SK-N-SH (cell line): ENCODE measurements at regions not wholly inside any gene's neighbourhood (a gene's known extent, or its start where the extent isn't known, plus 50 kb on each side); places are given as distances from the start of the nearest gene placed in this dataset.

Source experiments
- CTCF ChIA-PET: fragments of 300-600, 350-600 bp; formaldehyde crosslinking; extraction: SDS; loops from one replicate; lab custom pipeline; 2021; lab: Yijun Ruan, JAX
- POLR2A ChIA-PET: fragments of 350-600 bp; sonication (Branson Sonifier 250); formaldehyde crosslinking; extraction: SDS; loops from one replicate; lab custom pipeline; 2020; ENCODE audit warnings: antibody characterized with exemption, inconsistent platforms; lab: Yijun Ruan, JAX
- DNase-seq: peaks from one replicate; pipeline ENCODE4 v3.0.0; 2012
- H2AFZ ChIP-seq: fragments of 200-600 bp; sonication (generic); 2 replicates; pipeline ENCODE4 v1.8.1; 2016; ENCODE audit warnings: antibody characterized with exemption, mild to moderate bottlenecking, low read depth
- H3F3A ChIP-seq: fragments of 200-600 bp; sonication (generic); replicated peaks from 2 replicates; pipeline ENCODE3; 2016; ENCODE audit warnings: antibody characterized with exemption, mild to moderate bottlenecking; ENCODE audit not compliant: insufficient read depth
- H3K27ac ChIP-seq, 2 experiments: fragments of 200-500 bp in 1 of 2; fragments of 200-600 bp in 1 of 2; sonication (Bioruptor generic) in 1 of 2; sonication (generic), shearing (Covaris generic) in 1 of 2; 2 replicates each; pipeline versions ENCODE4 v1.5.1 to v1.6.1; 2014 to 2016; ENCODE audit warnings: low read depth in 2 of 2, inconsistent platforms in 1 of 2, low read length in 1 of 2, mild to moderate bottlenecking in 1 of 2, mixed read lengths in 1 of 2
- H3K27me3 ChIP-seq: fragments of 200-600 bp; sonication (generic), shearing (Covaris generic); 2 replicates; pipeline ENCODE4 v1.6.1; 2016; ENCODE audit warnings: mixed run types; ENCODE audit not compliant: insufficient read depth
- H3K36me3 ChIP-seq, 2 experiments: fragments of 200-500 bp in 1 of 2; fragments of 200-600 bp in 1 of 2; sonication (Bioruptor generic) in 1 of 2; sonication (generic) in 1 of 2; replicated peaks in 1 of 2; 2 replicates each; pipeline versions ENCODE3 to v1.5.1; 2014 to 2016; ENCODE audit warnings: low read length in 1 of 2, mild to moderate bottlenecking in 1 of 2; ENCODE audit not compliant: insufficient read depth in 2 of 2, control insufficient read depth in 1 of 2
- H3K4me1 ChIP-seq, 2 experiments: fragments of 200-500 bp in 1 of 2; fragments of 200-600 bp in 1 of 2; sonication (Bioruptor generic) in 1 of 2; sonication (generic), shearing (Covaris generic) in 1 of 2; 2 replicates each; pipeline versions ENCODE4 v1.5.1 to v1.6.1; 2014 to 2016; ENCODE audit warnings: low read depth in 1 of 2, low read length in 1 of 2, mixed run types in 1 of 2; ENCODE audit not compliant: insufficient read depth in 2 of 2, control insufficient read depth in 1 of 2
- H3K4me2 ChIP-seq: fragments of 200-600 bp; sonication (generic), shearing (Covaris generic); 2 replicates; pipeline ENCODE4 v1.6.1; 2017; ENCODE audit warnings: mixed run types
- H3K4me3 ChIP-seq, 2 experiments: fragments of 200-500 bp in 1 of 2; fragments of 200-600 bp in 1 of 2; sonication (Bioruptor generic) in 1 of 2; sonication (generic), shearing (Covaris generic) in 1 of 2; 2 replicates each; pipeline versions ENCODE4 v1.5.1 to v1.8.1; 2014 to 2016; ENCODE audit warnings: low read depth in 2 of 2, inconsistent platforms in 1 of 2, low read length in 1 of 2, mild to moderate bottlenecking in 1 of 2, mixed read lengths in 1 of 2, moderate library complexity in 1 of 2
- H3K79me2 ChIP-seq: fragments of 200-600 bp; sonication (generic); 2 replicates; pipeline ENCODE4 v1.8.1; 2017; ENCODE audit warnings: mild to moderate bottlenecking; ENCODE audit not compliant: insufficient read depth
- H3K9ac ChIP-seq: fragments of 200-600 bp; sonication (generic); 2 replicates; pipeline ENCODE4 v1.6.1; 2017; ENCODE audit warnings: mixed run types
- H3K9me2 ChIP-seq: fragments of 200-600 bp; sonication (generic); 2 replicates; pipeline ENCODE4 v1.6.1; 2017; ENCODE audit warnings: mixed run types
- H3K9me3 ChIP-seq: fragments of 200-600 bp; sonication (generic); 2 replicates; pipeline ENCODE4 v1.6.1; 2017; ENCODE audit warnings: mixed run types, mild to moderate bottlenecking, moderate library complexity
- H4K20me1 ChIP-seq: fragments of 200-600 bp; sonication (generic); 2 replicates; pipeline ENCODE4 v1.6.1; 2017; ENCODE audit warnings: mild to moderate bottlenecking, mixed run types; ENCODE audit not compliant: insufficient read depth
- EP300 ChIP-seq, 2 experiments: IDR thresholded peaks; 2 replicates each; pipeline versions ENCODE4 v1.4.0 to v1.6.1; 2012; ENCODE audit warnings: borderline replicate concordance in 1 of 2, low read depth in 1 of 2, low read length in 1 of 2
- EZH2phosphoT487 ChIP-seq: fragments of 200-600 bp; sonication (generic); IDR thresholded peaks from 2 replicates; pipeline ENCODE4 v1.6.1; 2017; ENCODE audit warnings: low read depth, mixed run types, mild to moderate bottlenecking, antibody characterized with exemption, moderate library complexity, borderline replicate concordance
- FOSL2 ChIP-seq: IDR thresholded peaks from 2 replicates; pipeline ENCODE4 v1.4.0; 2012; ENCODE audit warnings: low read depth, mild to moderate bottlenecking, moderate library complexity, borderline replicate concordance
- FOXJ3 ChIP-seq: sonication (generic); formaldehyde crosslinking; IDR thresholded peaks from 2 replicates; pipeline ENCODE4 v1.5.1; 2020; ENCODE audit warnings: mild to moderate bottlenecking, missing genetic modification reagents
- FOXM1 ChIP-seq: IDR thresholded peaks from 2 replicates; pipeline ENCODE4 v1.4.0; 2012; ENCODE audit warnings: low read depth, mild to moderate bottlenecking
- JUND ChIP-seq: IDR thresholded peaks from 2 replicates; pipeline ENCODE4 v1.4.0; 2012
- MXI1 ChIP-seq: IDR thresholded peaks from 2 replicates; pipeline ENCODE4 v1.6.1; 2012; ENCODE audit warnings: mild to moderate bottlenecking, low read depth, low read length, improper control_type of control experiment
- RFX5 ChIP-seq: IDR thresholded peaks from 2 replicates; pipeline ENCODE4 v1.6.1; 2012; ENCODE audit warnings: mild to moderate bottlenecking, improper control_type of control experiment, low read length
- RXRA ChIP-seq: IDR thresholded peaks from 2 replicates; pipeline ENCODE4 v1.4.0; 2012; ENCODE audit warnings: low read depth, mild to moderate bottlenecking, borderline replicate concordance
- SIN3A ChIP-seq: IDR thresholded peaks from 2 replicates; pipeline ENCODE4 v1.6.1; 2012; ENCODE audit warnings: low read depth, mild to moderate bottlenecking, low read length, moderate library complexity, borderline replicate concordance
- TAF1 ChIP-seq: IDR thresholded peaks from 2 replicates; pipeline ENCODE4 v1.6.1; 2012; ENCODE audit warnings: low read depth, mild to moderate bottlenecking, low read length, moderate library complexity, borderline replicate concordance
- TCF12 ChIP-seq: IDR thresholded peaks from 2 replicates; pipeline ENCODE4 v1.4.0; 2012
- TEAD4 ChIP-seq: IDR thresholded peaks from 2 replicates; pipeline ENCODE4 v1.4.0; 2012; ENCODE audit warnings: mild to moderate bottlenecking, borderline replicate concordance; ENCODE audit not compliant: insufficient read depth
- YY1 ChIP-seq: IDR thresholded peaks from 2 replicates; pipeline ENCODE4 v1.4.0; 2012; ENCODE audit warnings: low read depth, mild to moderate bottlenecking
- WGBS: methylation state at CpG from one replicate; pipeline ENCODE4 v1.1.6; 2017; ENCODE audit warnings: low lambda C conversion rate; 5-methylcytosine and 5-hydroxymethylcytosine counted together
- TF ChIP-seq, protein P1 (sequence below): IDR thresholded peaks from 2 replicates; pipeline ENCODE4; 2012
- TF ChIP-seq, protein P2 (sequence below): IDR thresholded peaks from 2 replicates; pipeline ENCODE4 v1.4.0; 2012; ENCODE audit warnings: low read depth, borderline replicate concordance
- TF ChIP-seq, protein P3 (sequence below): fragments of 150-350 bp; IDR thresholded peaks from 2 replicates; pipeline ENCODE4 v1.6.1; 2016; ENCODE audit warnings: mild to moderate bottlenecking, low read depth, low read length
- TF ChIP-seq, protein P4 (sequence below): IDR thresholded peaks from 2 replicates; pipeline ENCODE4 v1.4.0; 2012; ENCODE audit warnings: low read depth

DNA sequence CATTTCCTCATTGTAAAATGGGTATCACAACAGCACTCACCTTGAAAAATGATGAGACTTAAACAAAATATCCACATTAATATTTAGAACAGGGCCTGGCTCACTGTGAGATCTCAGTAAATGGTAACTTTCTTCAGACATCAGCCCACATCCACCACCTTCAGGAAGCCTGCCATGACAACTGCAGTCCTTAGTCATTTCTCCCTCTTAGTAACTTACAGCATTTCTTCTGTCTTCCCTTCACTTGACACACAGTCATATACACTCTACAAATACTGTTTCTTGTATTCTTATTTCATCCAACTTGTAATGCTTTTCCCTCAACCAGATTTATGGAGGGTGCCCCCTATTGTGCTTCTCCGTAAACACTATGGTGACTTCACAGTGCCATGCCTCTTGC is 263.0 kb downstream of the ZNF516 start:
- Histone ChIP-seq H2AFZ (no peak overlapping the region), H3F3A (no peaks in the 10 kb centered on the region), H3K4me1 (no peaks in the 10 kb centered on the region), H4K20me1 (no peaks in the 10 kb centered on the region), H3K27me3 (no peaks in the 10 kb centered on the region), H3K79me2 (no peaks in the 10 kb centered on the region), H3K9me3 (no peaks in the 10 kb centered on the region), H3K27ac (no peak overlapping the region), H3K36me3 (no peaks in the 10 kb centered on the region), H3K9ac (no peak overlapping the region), H3K4me2 (no peak overlapping the region), H3K9me2 (no peaks in the 10 kb centered on the region), H3K4me3 (no peak overlapping the region)
- ChIA-PET POLR2A (no interaction called here), CTCF (no interaction called here)
- DNase-seq = no peak
- TF ChIP-seq, protein P1, sequence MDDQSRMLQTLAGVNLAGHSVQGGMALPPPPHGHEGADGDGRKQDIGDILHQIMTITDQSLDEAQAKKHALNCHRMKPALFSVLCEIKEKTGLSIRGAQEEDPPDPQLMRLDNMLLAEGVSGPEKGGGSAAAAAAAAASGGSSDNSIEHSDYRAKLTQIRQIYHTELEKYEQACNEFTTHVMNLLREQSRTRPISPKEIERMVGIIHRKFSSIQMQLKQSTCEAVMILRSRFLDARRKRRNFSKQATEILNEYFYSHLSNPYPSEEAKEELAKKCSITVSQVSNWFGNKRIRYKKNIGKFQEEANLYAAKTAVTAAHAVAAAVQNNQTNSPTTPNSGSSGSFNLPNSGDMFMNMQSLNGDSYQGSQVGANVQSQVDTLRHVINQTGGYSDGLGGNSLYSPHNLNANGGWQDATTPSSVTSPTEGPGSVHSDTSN = no peak
- TF ChIP-seq TEAD4 (no peak), JUND (no peak), YY1 (no peak), MXI1 (no peak), SIN3A (no peak), RFX5 (no peak), TAF1 (no peak), RXRA (no peak), TCF12 (no peak), FOXJ3 (CRISPR knock-in tag) (no peak), EZH2phosphoT487 (no peak), EP300 (IDR thresholded peaks at IDR 0.05; ENCODE audit: borderline replicate concordance in 1 of 2, low read depth in 1 of 2, low read length in 1 of 2) (no peak), FOXM1 (no peak), FOSL2 (no peak)
- TF ChIP-seq, protein P2, sequence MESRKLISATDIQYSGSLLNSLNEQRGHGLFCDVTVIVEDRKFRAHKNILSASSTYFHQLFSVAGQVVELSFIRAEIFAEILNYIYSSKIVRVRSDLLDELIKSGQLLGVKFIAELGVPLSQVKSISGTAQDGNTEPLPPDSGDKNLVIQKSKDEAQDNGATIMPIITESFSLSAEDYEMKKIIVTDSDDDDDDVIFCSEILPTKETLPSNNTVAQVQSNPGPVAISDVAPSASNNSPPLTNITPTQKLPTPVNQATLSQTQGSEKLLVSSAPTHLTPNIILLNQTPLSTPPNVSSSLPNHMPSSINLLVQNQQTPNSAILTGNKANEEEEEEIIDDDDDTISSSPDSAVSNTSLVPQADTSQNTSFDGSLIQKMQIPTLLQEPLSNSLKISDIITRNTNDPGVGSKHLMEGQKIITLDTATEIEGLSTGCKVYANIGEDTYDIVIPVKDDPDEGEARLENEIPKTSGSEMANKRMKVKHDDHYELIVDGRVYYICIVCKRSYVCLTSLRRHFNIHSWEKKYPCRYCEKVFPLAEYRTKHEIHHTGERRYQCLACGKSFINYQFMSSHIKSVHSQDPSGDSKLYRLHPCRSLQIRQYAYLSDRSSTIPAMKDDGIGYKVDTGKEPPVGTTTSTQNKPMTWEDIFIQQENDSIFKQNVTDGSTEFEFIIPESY = no peak
- TF ChIP-seq, protein P3, sequence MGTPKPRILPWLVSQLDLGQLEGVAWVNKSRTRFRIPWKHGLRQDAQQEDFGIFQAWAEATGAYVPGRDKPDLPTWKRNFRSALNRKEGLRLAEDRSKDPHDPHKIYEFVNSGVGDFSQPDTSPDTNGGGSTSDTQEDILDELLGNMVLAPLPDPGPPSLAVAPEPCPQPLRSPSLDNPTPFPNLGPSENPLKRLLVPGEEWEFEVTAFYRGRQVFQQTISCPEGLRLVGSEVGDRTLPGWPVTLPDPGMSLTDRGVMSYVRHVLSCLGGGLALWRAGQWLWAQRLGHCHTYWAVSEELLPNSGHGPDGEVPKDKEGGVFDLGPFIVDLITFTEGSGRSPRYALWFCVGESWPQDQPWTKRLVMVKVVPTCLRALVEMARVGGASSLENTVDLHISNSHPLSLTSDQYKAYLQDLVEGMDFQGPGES = no peak
- TF ChIP-seq, protein P4, sequence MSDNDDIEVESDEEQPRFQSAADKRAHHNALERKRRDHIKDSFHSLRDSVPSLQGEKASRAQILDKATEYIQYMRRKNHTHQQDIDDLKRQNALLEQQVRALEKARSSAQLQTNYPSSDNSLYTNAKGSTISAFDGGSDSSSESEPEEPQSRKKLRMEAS = no peak
- 39% methylated on average over 1 of the region's 1 CpG for WGBS
